ENCODE measurements at regions not wholly inside any gene's neighbourhood (a gene's known extent, or its start where the extent isn't known, plus 50 kb on each side); places are given as distances from the start of the nearest gene placed in this dataset.
A peak's percentile ranks its signal among the peaks of the same experiment; 100 is the strongest.

DNA sequence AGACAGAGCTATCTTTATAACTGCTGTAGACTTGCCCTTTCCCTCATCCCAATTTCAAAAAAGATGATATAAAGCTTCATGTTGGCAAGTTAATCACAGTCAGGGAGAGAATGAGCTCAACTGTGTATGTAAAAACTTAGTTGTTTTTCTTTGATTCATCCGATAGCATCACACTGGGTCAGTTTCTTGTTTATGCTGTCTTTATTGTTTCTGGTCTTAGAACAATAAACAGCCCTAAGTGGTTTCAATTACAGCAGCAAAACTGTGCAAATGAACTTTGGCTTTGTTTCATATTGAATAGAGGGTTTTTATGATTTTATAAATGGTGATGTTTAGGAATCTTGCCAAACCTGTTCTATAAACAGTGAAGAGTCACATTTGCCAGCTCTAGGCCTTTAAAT lies 423.8 kb upstream of the CXADR start:
- WGBS, result 12% methylated on average over 1 of the region's 1 CpG
- no peak for DNase-seq (ENCODE audit: low spot score)
- Histone ChIP-seq H3K4me1 (replicated peaks) (peaks cover 14% of the 10 kb centered on the region), H3K27me3 (replicated peaks; ENCODE audit: insufficient read depth) (no peaks in the 10 kb centered on the region), H3K4me3 (no peak overlapping the region), H3K27ac (peak overlapping the region; percentile 58 to 62), H3K9me3 (no peaks in the 10 kb centered on the region), H3K36me3 (no peaks in the 10 kb centered on the region)
- TF ChIP-seq POLR2AphosphoS5 (IDR thresholded peaks at IDR 0.05), result peak; percentile 80
- TF ChIP-seq, protein P1, sequence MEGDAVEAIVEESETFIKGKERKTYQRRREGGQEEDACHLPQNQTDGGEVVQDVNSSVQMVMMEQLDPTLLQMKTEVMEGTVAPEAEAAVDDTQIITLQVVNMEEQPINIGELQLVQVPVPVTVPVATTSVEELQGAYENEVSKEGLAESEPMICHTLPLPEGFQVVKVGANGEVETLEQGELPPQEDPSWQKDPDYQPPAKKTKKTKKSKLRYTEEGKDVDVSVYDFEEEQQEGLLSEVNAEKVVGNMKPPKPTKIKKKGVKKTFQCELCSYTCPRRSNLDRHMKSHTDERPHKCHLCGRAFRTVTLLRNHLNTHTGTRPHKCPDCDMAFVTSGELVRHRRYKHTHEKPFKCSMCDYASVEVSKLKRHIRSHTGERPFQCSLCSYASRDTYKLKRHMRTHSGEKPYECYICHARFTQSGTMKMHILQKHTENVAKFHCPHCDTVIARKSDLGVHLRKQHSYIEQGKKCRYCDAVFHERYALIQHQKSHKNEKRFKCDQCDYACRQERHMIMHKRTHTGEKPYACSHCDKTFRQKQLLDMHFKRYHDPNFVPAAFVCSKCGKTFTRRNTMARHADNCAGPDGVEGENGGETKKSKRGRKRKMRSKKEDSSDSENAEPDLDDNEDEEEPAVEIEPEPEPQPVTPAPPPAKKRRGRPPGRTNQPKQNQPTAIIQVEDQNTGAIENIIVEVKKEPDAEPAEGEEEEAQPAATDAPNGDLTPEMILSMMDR (IDR thresholded peaks at IDR 0.05), result no peak
- intact Hi-C loops (cut with DNase I), result no loop called here

- Histone ChIP-seq H3K27me3 (replicated peaks; ENCODE audit: insufficient read depth) (no peaks in the 10 kb centered on the region), H3K4me1 (replicated peaks) (no peaks in the 10 kb centered on the region), H3K4me3 (no peak overlapping the region), H3K27ac (no peak overlapping the region), H3K9me3 (no peaks in the 10 kb centered on the region), H3K36me3 (no peaks in the 10 kb centered on the region)
- no peak for DNase-seq (ENCODE audit: low spot score)
- TF ChIP-seq POLR2A (IDR thresholded peaks at IDR 0.05) (no peak), POLR2AphosphoS5 (IDR thresholded peaks at IDR 0.05) (no peak)
- TF ChIP-seq, protein P1 (IDR thresholded peaks at IDR 0.05), result no peak
- intact Hi-C loops (cut with DNase I), result no loop called here
These were observed 411.1 kb upstream of the CXADR start for GRCh38 chr21:17101696-17102095.

DNA sequence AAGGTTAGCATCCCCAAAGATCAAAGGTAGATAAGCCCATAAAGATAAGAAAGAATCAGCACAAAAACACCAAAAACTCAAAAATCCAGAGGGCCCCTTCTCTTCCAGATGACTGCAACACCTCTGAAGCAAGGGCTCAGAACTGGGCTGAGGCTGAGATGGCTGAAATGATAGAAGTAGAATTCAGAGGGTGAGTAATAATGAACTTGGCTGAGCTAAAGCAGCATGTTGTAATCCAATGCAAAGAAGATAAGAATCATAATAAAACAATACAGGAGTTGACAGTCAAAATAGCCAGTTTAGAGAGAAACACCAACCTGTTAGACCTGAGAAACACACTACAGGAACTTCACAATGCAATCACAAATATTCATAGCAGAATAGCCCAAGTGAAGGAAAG lies 406.9 kb upstream of the CXADR start:
- Histone ChIP-seq H3K4me3 (no peak overlapping the region), H3K4me1 (replicated peaks) (no peaks in the 10 kb centered on the region), H3K27me3 (replicated peaks; ENCODE audit: insufficient read depth) (no peaks in the 10 kb centered on the region), H3K27ac (peak overlapping the region in 1 of 2 donors; percentile 61), H3K36me3 (no peaks in the 10 kb centered on the region), H3K9me3 (no peaks in the 10 kb centered on the region)
- DNase-seq (ENCODE audit: low spot score), result peak; percentile 43
- TF ChIP-seq POLR2AphosphoS5 (IDR thresholded peaks at IDR 0.05) (peak; percentile 78), POLR2A (IDR thresholded peaks at IDR 0.05) (no peak)
- TF ChIP-seq, protein P1 (IDR thresholded peaks at IDR 0.05), result no peak
- intact Hi-C loops (cut with DNase I), result no loop called here

DNA sequence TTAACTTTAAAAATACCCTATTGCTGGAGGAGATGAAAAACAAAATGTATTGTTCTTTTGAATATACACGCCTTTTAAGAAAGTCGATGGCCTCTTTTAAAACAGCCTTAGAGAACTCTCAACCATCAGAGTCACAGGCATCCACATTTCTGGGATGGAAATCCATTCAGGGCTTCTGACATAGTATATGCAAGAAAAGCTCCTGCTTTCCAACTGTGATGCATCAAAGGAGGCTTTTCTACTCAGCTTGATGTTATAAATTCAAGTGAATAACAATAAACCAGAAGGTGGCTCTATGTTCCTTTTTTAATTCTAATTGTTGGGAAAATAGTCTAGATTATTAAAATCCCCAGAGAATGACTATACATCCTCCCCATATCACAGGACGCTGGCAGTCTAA lies 398.8 kb upstream of the CXADR start:
- TF ChIP-seq POLR2A (IDR thresholded peaks at IDR 0.05) (no peak), POLR2AphosphoS5 (IDR thresholded peaks at IDR 0.05) (no peak)
- TF ChIP-seq, protein P1 (IDR thresholded peaks at IDR 0.05), result no peak
- 74% methylated on average over 3 of the region's 3 CpGs for WGBS
- DNase-seq (ENCODE audit: low spot score), result no peak
- H3K36me3 ChIP-seq, result no peaks in the 10 kb centered on the region
- H3K9me3 ChIP-seq, result no peaks in the 10 kb centered on the region
- peaks cover 4% of the 10 kb centered on the region for H3K4me1 ChIP-seq (replicated peaks)
- no peak overlapping the region for H3K27ac ChIP-seq
- intact Hi-C loops (cut with DNase I), result no loop called here
- no peak overlapping the region for H3K4me3 ChIP-seq
- H3K27me3 ChIP-seq (replicated peaks; ENCODE audit: insufficient read depth), result no peaks in the 10 kb centered on the region

- no peaks in the 10 kb centered on the region for H3K36me3 ChIP-seq
- H3K27ac ChIP-seq, result no peak overlapping the region
- no peak for DNase-seq (ENCODE audit: low spot score)
- H3K9me3 ChIP-seq, result no peaks in the 10 kb centered on the region
- H3K27me3 ChIP-seq (replicated peaks; ENCODE audit: insufficient read depth), result no peaks in the 10 kb centered on the region
- H3K4me1 ChIP-seq (replicated peaks), result peaks cover 4% of the 10 kb centered on the region
- intact Hi-C loops (cut with DNase I), result no loop called here
- 79% methylated on average over 6 of the region's 6 CpGs for WGBS
- H3K4me3 ChIP-seq, result no peak overlapping the region
- no peak for TF ChIP-seq POLR2AphosphoS5 (IDR thresholded peaks at IDR 0.05)
- TF ChIP-seq, protein P1 (IDR thresholded peaks at IDR 0.05), result no peak
These were observed 394.0 kb upstream of the CXADR start for GRCh38 chr21:17118638-17119384.

Data from prostate gland (tissue), 2 donors.